GM13976 (cell line): ENCODE measurements at regions not wholly inside any gene's neighbourhood (a gene's known extent, or its start where the extent isn't known, plus 50 kb on each side); places are given as distances from the start of the nearest gene placed in this dataset.
A peak's percentile ranks its signal among the peaks of the same experiment; 100 is the strongest.

ENCODE experiments used
- DNase-seq: peaks from one replicate; pipeline ENCODE4 v3.0.0; 2012; ENCODE audit warnings: low spot score
- CTCF ChIP-seq: IDR thresholded peaks from 2 replicates; pipeline ENCODE4 v1.5.1; 2012; ENCODE audit warnings: borderline replicate concordance, mild to moderate bottlenecking; ENCODE audit not compliant: insufficient read depth; ENCODE audit errors: extremely low read depth, missing control alignments, control extremely low read depth
- in situ Hi-C: fragments of 300-500 bp; cut with MboI; formaldehyde crosslinking; loops from one replicate; pipeline ENCODE4 v1.12.0; 2022; ENCODE audit warnings: low sequenced_read_pairs, mixed read lengths, inconsistent platforms; ENCODE audit not compliant: unreplicated experiment

DNA sequence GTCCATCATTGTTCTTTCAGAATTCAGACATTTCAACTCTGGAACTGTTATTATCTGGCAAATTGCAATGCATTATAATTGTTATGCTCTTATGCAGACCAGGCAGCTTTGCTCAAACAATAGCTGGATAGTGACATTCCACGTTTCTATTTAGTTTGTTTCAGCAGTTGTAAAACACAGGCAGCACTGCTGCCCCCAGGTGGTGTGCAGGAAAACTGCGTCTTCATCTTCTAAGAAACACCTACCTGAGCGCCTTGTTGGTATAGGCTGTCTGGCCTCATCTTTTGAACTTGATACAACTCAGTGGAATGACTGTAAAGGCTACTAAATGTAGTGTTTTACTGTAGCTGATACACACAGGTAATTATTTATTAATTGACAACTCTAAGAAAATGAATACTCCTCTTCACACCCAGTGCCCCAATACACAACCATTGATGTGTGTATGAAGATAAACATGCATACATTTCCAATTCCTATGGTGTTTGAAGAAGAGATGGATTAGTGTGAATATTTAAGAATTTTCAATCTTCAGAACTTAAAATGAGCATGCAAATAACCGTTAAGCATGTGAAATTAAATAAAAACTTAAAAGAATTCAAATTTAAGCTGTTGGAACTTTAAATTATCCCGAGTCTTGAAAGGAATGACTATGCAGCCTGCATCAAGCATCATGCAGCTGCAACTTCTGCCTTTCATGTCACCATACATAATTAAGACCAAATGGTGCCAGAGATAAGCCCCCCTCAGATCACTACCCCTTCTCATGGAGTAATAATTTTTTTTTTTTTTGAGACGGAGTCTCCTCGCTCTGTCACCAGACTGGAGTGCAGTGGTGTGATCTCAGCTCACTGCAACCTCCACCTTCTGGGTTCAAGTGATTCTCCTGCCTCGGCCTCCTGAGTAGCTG is 85.6 kb downstream of the CD8B2 start:
- DNase-seq: no peak
- in situ Hi-C loops: no loop called here

GRCh38 chr2:106573773-106574172 is 86.6 kb downstream of the CD8B2 start:
- DNase-seq: no peak
- in situ Hi-C loops: no loop called here
- TF ChIP-seq CTCF: no peak

More for the DNA sequence above, 85.6 kb downstream of the CD8B2 start:
- peak; percentile 27 for TF ChIP-seq CTCF

DNA sequence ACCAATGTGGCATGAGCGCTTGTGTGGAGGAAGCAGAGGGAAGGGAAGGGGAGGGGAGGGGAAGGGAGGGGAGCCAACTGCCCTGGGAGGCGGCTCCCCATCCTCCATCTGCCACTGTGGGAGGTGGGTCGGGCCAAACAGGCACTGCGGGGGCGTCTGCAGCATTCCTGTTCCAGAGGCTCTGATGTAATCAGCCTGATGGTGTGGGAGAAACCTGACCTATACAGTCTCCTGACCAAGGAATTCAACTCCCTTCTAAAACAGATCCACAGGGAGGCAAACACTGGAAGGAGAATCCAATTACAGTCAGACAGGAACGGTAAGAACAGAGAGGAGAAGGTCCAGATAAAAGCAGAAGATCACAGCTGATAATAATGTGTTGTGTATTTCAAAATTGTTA is 88.8 kb downstream of the CD8B2 start:
- DNase-seq: no peak
- in situ Hi-C loops: no loop called here
- TF ChIP-seq CTCF: no peak

DNA sequence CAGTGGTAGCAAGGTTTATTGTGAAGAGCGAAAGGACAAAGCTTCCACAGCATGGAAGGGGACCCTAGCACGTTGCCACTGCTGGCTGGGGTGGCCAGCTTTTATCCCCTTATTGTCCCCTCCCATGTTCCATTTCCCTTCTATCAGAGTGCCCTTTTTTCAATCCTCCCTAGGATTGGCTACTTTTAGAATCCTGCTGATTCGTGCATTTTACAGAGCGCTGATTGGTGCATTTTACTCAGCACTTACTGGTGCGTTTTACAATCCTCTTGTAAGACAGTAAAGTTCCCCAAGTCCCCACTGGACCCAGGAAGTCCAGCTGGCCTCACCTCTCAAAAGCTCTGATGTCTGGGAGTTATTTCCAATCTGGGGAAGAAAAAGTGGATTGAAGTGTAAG is 90.1 kb downstream of the CD8B2 start:
- in situ Hi-C loops: no loop called here
- DNase-seq: no peak
- TF ChIP-seq CTCF: no peak

DNA sequence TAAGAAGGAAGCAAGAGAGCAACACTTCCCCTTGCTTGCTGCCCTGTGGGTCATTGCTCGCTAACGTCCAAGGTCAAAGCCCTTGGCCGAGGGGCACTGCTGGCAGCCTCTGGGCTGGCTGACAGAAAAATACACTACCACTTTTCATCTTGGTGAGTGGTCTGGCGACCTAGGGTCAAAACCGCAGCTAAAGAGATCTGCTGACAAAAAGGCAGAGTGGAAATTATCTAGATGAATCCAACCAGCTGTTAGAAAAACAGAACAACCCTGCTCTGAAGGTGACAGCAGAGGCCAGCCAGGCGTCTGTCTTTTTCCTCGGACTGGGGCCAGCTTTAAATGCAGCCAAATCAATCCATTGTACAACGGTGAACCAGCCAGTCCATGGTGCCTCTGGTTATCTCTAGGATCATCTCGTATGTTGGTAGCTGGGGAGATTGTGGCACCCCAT is 92.6 kb downstream of the CD8B2 start:
- TF ChIP-seq CTCF: no peak
- in situ Hi-C loops: no loop called here
- DNase-seq: no peak

GRCh38 chr2:106580241-106580640 is 93.1 kb downstream of the CD8B2 start:
- in situ Hi-C loops: no loop called here
- no peak for TF ChIP-seq CTCF
- no peak for DNase-seq
